OCI-LY1 (cell line): ENCODE measurements at regions not wholly inside any gene's neighbourhood (a gene's known extent, or its start where the extent isn't known, plus 50 kb on each side); places are given as distances from the start of the nearest gene placed in this dataset.
A peak's percentile ranks its signal among the peaks of the same experiment; 100 is the strongest.

Experiments
- H2AFZ ChIP-seq: fragments of 200-600 bp; sonication (generic), shearing (Covaris generic); 2 replicates; pipeline ENCODE4 v1.6.0; 2014; ENCODE audit warnings: antibody characterized with exemption, mild to moderate bottlenecking, low read length
- H3F3A ChIP-seq: fragments of 200-600 bp; sonication (generic), shearing (Covaris generic); 2 replicates; pipeline ENCODE4 v1.6.0; 2014; ENCODE audit warnings: mild to moderate bottlenecking, antibody characterized with exemption, low read length, moderate library complexity; ENCODE audit not compliant: insufficient read depth
- H3K27ac ChIP-seq: fragments of 200-600 bp; sonication (generic); 2 replicates; pipeline ENCODE4 v1.5.1; 2014; ENCODE audit warnings: low read length, mixed run types, mild to moderate bottlenecking, low read depth; ENCODE audit not compliant: poor library complexity, severe bottlenecking
- H3K27me3 ChIP-seq: fragments of 200-600 bp; sonication (generic); 2 replicates; pipeline ENCODE4 v1.6.0; 2014; ENCODE audit warnings: antibody characterized with exemption, mild to moderate bottlenecking, low read length, moderate library complexity; ENCODE audit not compliant: insufficient read depth
- H3K36me3 ChIP-seq: fragments of 200-600 bp; sonication (generic); 2 replicates; pipeline ENCODE4 v1.6.1; 2014; ENCODE audit warnings: mild to moderate bottlenecking, antibody characterized with exemption, low read length, moderate library complexity, mixed read lengths; ENCODE audit not compliant: insufficient read depth
- H3K4me1 ChIP-seq: fragments of 200-600 bp; sonication (generic); 2 replicates; pipeline ENCODE4 v1.5.1; 2014; ENCODE audit warnings: mild to moderate bottlenecking, low read length, moderate library complexity; ENCODE audit not compliant: insufficient read depth, severe bottlenecking
- H3K4me2 ChIP-seq: fragments of 200-600 bp; sonication (generic), shearing (Covaris generic); 2 replicates; pipeline ENCODE4 v1.6.1; 2014; ENCODE audit warnings: low read length
- H3K4me3 ChIP-seq: fragments of 200-600 bp; sonication (generic); 2 replicates; pipeline ENCODE4 v1.5.1; 2014; ENCODE audit warnings: low read length, low read depth, mild to moderate bottlenecking, mixed read lengths; ENCODE audit not compliant: poor library complexity, severe bottlenecking
- H3K79me2 ChIP-seq: fragments of 200-600 bp; shearing (Covaris generic); 2 replicates; pipeline ENCODE4 v1.6.1; 2016; ENCODE audit warnings: mixed run types, low read length, mixed read lengths; ENCODE audit not compliant: insufficient read depth
- H3K9ac ChIP-seq: fragments of 200-600 bp; sonication (generic), shearing (Covaris generic); 2 replicates; pipeline ENCODE4 v1.6.1; 2014; ENCODE audit warnings: mild to moderate bottlenecking, low read length, mixed read lengths
- H3K9me2 ChIP-seq: fragments of 200-600 bp; sonication (generic), shearing (Covaris generic); 2 replicates; pipeline ENCODE4 v1.6.1; 2014; ENCODE audit warnings: low read depth, mild to moderate bottlenecking, low read length, mixed read lengths
- H3K9me3 ChIP-seq: fragments of 200-600 bp; shearing (Covaris generic); 2 replicates; pipeline ENCODE4 v1.6.1; 2014; ENCODE audit warnings: low read length, mixed read lengths
- H4K20me1 ChIP-seq: fragments of 200-600 bp; sonication (generic), shearing (Covaris generic); 2 replicates; pipeline ENCODE4 v1.6.0; 2016; ENCODE audit warnings: mild to moderate bottlenecking, low read length; ENCODE audit not compliant: insufficient read depth
- CTCF ChIP-seq: fragments of 200-600 bp; sonication (generic), shearing (Covaris generic); IDR thresholded peaks from 2 replicates; pipeline ENCODE4 v1.5.1; 2017; ENCODE audit warnings: mild to moderate bottlenecking, antibody characterized with exemption, low read length, moderate library complexity, mixed read lengths
- EZH2 ChIP-seq: fragments of 200-600 bp; sonication (generic), shearing (Covaris generic); IDR thresholded peaks from 2 replicates; pipeline ENCODE4 v1.8.0; 2017; ENCODE audit warnings: borderline replicate concordance, mixed run types, mild to moderate bottlenecking, antibody characterized with exemption, low read length, moderate library complexity, mixed read lengths

- H3F3A ChIP-seq = no peaks in the 10 kb centered on the region
- H3K79me2 ChIP-seq = no peaks in the 10 kb centered on the region
- no peak overlapping the region for H3K4me3 ChIP-seq
- no peaks in the 10 kb centered on the region for H3K36me3 ChIP-seq
- no peaks in the 10 kb centered on the region for H4K20me1 ChIP-seq
- H2AFZ ChIP-seq = no peak overlapping the region
- H3K4me2 ChIP-seq = peak overlapping the region; percentile 29; the same call in 1 of the 2 replicates
- H3K9me3 ChIP-seq = no peaks in the 10 kb centered on the region
- H3K27me3 ChIP-seq = no peaks in the 10 kb centered on the region
- no peaks in the 10 kb centered on the region for H3K4me1 ChIP-seq
- H3K27ac ChIP-seq = no peak overlapping the region
- TF ChIP-seq CTCF (peak; percentile 89), EZH2 (no peak)
- no peak overlapping the region for H3K9ac ChIP-seq
- H3K9me2 ChIP-seq = no peaks in the 10 kb centered on the region
Measured at GRCh38 chr18:24726727-24727492, 266.5 kb downstream of the HRH4 start.

GRCh38 chr18:24727685-24728084, 267.2 kb downstream of the HRH4 start:
- Histone ChIP-seq H3K4me2 (no peak overlapping the region), H2AFZ (no peak overlapping the region), H3K4me1 (no peaks in the 10 kb centered on the region), H3K79me2 (no peaks in the 10 kb centered on the region), H4K20me1 (no peaks in the 10 kb centered on the region), H3K27ac (no peak overlapping the region), H3K9me3 (no peaks in the 10 kb centered on the region), H3K36me3 (no peaks in the 10 kb centered on the region), H3F3A (no peaks in the 10 kb centered on the region), H3K4me3 (no peak overlapping the region), H3K27me3 (no peaks in the 10 kb centered on the region), H3K9ac (no peak overlapping the region), H3K9me2 (no peaks in the 10 kb centered on the region)
- TF ChIP-seq CTCF (no peak), EZH2 (no peak)

GRCh38 chr18:24731158-24731557, 270.7 kb downstream of the HRH4 start:
- no peak overlapping the region for H2AFZ ChIP-seq

More at GRCh38 chr18:24731158-24731557, 270.7 kb downstream of the HRH4 start:
- H3K36me3 ChIP-seq = no peaks in the 10 kb centered on the region
- H3K27me3 ChIP-seq = no peaks in the 10 kb centered on the region
- no peaks in the 10 kb centered on the region for H3K9me3 ChIP-seq
- no peaks in the 10 kb centered on the region for H3K79me2 ChIP-seq
- H3K27ac ChIP-seq = no peak overlapping the region
- no peak overlapping the region for H3K4me3 ChIP-seq
- no peaks in the 10 kb centered on the region for H4K20me1 ChIP-seq
- H3K9me2 ChIP-seq = no peaks in the 10 kb centered on the region
- no peaks in the 10 kb centered on the region for H3K4me1 ChIP-seq
- H3K9ac ChIP-seq = no peak overlapping the region
- TF ChIP-seq CTCF (no peak), EZH2 (no peak)
- H3F3A ChIP-seq = no peaks in the 10 kb centered on the region
- no peak overlapping the region for H3K4me2 ChIP-seq
